ENCODE measurements at regions not wholly inside any gene's neighbourhood (a gene's known extent, or its start where the extent isn't known, plus 50 kb on each side); places are given as distances from the start of the nearest gene placed in this dataset.

DNA sequence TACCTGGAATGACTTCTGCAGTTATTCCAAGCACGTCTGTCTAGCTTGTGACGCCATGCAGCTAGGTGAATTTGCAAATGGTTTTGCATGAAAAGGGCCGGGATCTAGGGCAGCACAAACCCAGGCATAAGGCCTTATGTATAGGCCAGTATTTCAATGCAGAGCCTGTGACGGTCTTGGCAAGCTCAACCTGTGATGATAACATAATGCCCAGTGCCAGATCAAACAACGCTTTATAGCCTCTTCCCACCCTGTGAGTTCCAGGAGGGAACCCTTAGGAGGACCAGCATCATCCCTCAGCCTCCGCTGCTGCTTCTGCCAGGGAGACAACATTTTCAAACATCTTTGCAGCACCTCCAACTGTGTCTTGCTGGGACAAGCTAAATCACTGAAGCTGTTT lies 390.7 kb downstream of the INHBA start:
- TF ChIP-seq, protein P1, sequence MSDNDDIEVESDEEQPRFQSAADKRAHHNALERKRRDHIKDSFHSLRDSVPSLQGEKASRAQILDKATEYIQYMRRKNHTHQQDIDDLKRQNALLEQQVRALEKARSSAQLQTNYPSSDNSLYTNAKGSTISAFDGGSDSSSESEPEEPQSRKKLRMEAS (IDR thresholded peaks at IDR 0.05) = no peak
- TF ChIP-seq RAD21 (IDR thresholded peaks at IDR 0.05; ENCODE audit: low read depth) = no peak
- TF ChIP-seq, protein P2, sequence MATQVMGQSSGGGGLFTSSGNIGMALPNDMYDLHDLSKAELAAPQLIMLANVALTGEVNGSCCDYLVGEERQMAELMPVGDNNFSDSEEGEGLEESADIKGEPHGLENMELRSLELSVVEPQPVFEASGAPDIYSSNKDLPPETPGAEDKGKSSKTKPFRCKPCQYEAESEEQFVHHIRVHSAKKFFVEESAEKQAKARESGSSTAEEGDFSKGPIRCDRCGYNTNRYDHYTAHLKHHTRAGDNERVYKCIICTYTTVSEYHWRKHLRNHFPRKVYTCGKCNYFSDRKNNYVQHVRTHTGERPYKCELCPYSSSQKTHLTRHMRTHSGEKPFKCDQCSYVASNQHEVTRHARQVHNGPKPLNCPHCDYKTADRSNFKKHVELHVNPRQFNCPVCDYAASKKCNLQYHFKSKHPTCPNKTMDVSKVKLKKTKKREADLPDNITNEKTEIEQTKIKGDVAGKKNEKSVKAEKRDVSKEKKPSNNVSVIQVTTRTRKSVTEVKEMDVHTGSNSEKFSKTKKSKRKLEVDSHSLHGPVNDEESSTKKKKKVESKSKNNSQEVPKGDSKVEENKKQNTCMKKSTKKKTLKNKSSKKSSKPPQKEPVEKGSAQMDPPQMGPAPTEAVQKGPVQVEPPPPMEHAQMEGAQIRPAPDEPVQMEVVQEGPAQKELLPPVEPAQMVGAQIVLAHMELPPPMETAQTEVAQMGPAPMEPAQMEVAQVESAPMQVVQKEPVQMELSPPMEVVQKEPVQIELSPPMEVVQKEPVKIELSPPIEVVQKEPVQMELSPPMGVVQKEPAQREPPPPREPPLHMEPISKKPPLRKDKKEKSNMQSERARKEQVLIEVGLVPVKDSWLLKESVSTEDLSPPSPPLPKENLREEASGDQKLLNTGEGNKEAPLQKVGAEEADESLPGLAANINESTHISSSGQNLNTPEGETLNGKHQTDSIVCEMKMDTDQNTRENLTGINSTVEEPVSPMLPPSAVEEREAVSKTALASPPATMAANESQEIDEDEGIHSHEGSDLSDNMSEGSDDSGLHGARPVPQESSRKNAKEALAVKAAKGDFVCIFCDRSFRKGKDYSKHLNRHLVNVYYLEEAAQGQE (IDR thresholded peaks at IDR 0.05; ENCODE audit: low read depth) = no peak
- no peak for TF ChIP-seq NFIC (IDR thresholded peaks at IDR 0.05)
- no peak for TF ChIP-seq CEBPB (IDR thresholded peaks at IDR 0.05)
- TF ChIP-seq EP300 (IDR thresholded peaks at IDR 0.05; ENCODE audit: borderline replicate concordance) = no peak
- no peak for TF ChIP-seq ZBTB7A (IDR thresholded peaks at IDR 0.05; ENCODE audit: low read depth)
- TF ChIP-seq TAF1 (IDR thresholded peaks at IDR 0.05; ENCODE audit: low read depth) = no peak
- TF ChIP-seq FOXM1 (IDR thresholded peaks at IDR 0.05; ENCODE audit: borderline replicate concordance, low read depth) = no peak

Data from Ishikawa (cell line).